Liver (tissue), 2 donors: ENCODE measurements at regions not wholly inside any gene's neighbourhood (a gene's known extent, or its start where the extent isn't known, plus 50 kb on each side); places are given as distances from the start of the nearest gene placed in this dataset.

Source experiments
- YY1 ChIP-seq: IDR thresholded peaks from 2 replicates; pipeline ENCODE4 v1.6.1; 2016; ENCODE audit warnings: antibody characterized with exemption, mild to moderate bottlenecking
- TF ChIP-seq, protein P1 (sequence below): fragments of 150-350 bp; IDR thresholded peaks from 2 replicates; pipeline ENCODE4 v1.5.1; 2017; ENCODE audit warnings: improper control_type of control experiment, low read depth, low read length; ENCODE audit not compliant: missing input control
- donor health status: healthy.

DNA sequence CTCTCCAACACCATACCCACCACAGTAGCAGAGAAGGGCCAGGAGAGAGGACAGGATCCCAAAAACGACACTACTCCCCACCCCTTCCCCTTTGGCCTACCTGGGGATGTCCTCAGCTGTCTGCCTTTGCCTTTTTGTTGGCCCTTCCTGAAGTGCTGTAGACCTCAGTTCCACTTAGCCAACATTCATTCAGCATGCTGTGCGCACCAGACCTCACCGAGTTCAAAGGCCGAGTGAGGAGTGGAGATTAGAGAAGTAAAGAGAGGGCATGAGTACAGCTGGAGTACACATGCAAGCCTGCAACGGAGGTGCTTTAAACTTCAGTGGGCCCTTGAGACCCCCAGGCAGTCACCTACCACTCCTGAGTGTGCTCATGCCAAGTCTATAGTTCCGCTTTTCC, 99.0 kb downstream of the TEX26 start:
- TF ChIP-seq, protein P1, sequence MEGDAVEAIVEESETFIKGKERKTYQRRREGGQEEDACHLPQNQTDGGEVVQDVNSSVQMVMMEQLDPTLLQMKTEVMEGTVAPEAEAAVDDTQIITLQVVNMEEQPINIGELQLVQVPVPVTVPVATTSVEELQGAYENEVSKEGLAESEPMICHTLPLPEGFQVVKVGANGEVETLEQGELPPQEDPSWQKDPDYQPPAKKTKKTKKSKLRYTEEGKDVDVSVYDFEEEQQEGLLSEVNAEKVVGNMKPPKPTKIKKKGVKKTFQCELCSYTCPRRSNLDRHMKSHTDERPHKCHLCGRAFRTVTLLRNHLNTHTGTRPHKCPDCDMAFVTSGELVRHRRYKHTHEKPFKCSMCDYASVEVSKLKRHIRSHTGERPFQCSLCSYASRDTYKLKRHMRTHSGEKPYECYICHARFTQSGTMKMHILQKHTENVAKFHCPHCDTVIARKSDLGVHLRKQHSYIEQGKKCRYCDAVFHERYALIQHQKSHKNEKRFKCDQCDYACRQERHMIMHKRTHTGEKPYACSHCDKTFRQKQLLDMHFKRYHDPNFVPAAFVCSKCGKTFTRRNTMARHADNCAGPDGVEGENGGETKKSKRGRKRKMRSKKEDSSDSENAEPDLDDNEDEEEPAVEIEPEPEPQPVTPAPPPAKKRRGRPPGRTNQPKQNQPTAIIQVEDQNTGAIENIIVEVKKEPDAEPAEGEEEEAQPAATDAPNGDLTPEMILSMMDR: no peak
- TF ChIP-seq YY1: no peak
